Liver (tissue), 8 donors: ENCODE measurements at regions not wholly inside any gene's neighbourhood (a gene's known extent, or its start where the extent isn't known, plus 50 kb on each side); places are given as distances from the start of the nearest gene placed in this dataset.

ENCODE experiments used
- DNase-seq: peaks from one replicate; pipeline ENCODE4 v3.0.0-alpha.2; 2017; ENCODE audit warnings: low spot score
- H3K27ac ChIP-seq, 2 donors: one replicate each; pipeline ENCODE4 v1.7.0; 2013; ENCODE audit warnings: inconsistent platforms in 2 of 2, low read length in 2 of 2, control low read depth in 1 of 2, low read depth in 1 of 2, mild to moderate bottlenecking in 1 of 2
- H3K27me3 ChIP-seq, 4 donors: one replicate each; pipeline versions ENCODE4 v1.6.1 to v1.7.0; 2013; ENCODE audit warnings: low read length in 3 of 4, inconsistent platforms in 1 of 4, mild to moderate bottlenecking in 1 of 4, moderate library complexity in 1 of 4; ENCODE audit not compliant: control insufficient read depth in 4 of 4, insufficient read depth in 4 of 4
- H3K36me3 ChIP-seq, 4 donors: one replicate each; pipeline versions ENCODE4 v1.6.1 to v1.7.0; 2013; ENCODE audit warnings: low read length in 3 of 4, mild to moderate bottlenecking in 3 of 4, low read depth in 1 of 4, moderate library complexity in 1 of 4; ENCODE audit not compliant: control insufficient read depth in 4 of 4, insufficient read depth in 3 of 4
- H3K4me1 ChIP-seq, 4 donors: one replicate each; pipeline versions ENCODE4 v1.6.1 to v1.7.0; 2013; ENCODE audit warnings: low read length in 3 of 4, mild to moderate bottlenecking in 3 of 4, moderate library complexity in 1 of 4; ENCODE audit not compliant: control insufficient read depth in 4 of 4, insufficient read depth in 4 of 4
- H3K4me3 ChIP-seq, 3 donors: one replicate each; pipeline versions ENCODE4 v1.6.1 to v1.7.0; 2013; ENCODE audit warnings: low read length in 3 of 3, control low read depth in 1 of 3, low read depth in 1 of 3, mild to moderate bottlenecking in 1 of 3
- H3K9ac ChIP-seq, 2 donors: one replicate each; pipeline ENCODE4 v1.7.0; 2013; ENCODE audit warnings: low read length in 2 of 2, mild to moderate bottlenecking in 2 of 2, moderate library complexity in 2 of 2, control low read depth in 1 of 2, low read depth in 1 of 2
- H3K9me3 ChIP-seq, 4 donors: one replicate each; pipeline versions ENCODE4 v1.6.1 to v1.7.0; 2013; ENCODE audit warnings: low read length in 3 of 4; ENCODE audit not compliant: control insufficient read depth in 4 of 4
- ATF3 ChIP-seq: IDR thresholded peaks from 2 replicates; pipeline ENCODE4 v1.6.1; 2016; ENCODE audit warnings: antibody characterized with exemption
- EGR1 ChIP-seq, 2 donors: IDR thresholded peaks; 2 replicates each; pipeline ENCODE4 v1.6.1; 2016 to 2018; ENCODE audit warnings: antibody characterized with exemption in 2 of 2, low read depth in 2 of 2
- FOXA1 ChIP-seq: IDR thresholded peaks from 2 replicates; pipeline ENCODE4 v1.6.1; 2016; ENCODE audit warnings: antibody characterized with exemption
- FOXA2 ChIP-seq: IDR thresholded peaks from 2 replicates; pipeline ENCODE4 v1.6.1; 2016; ENCODE audit warnings: antibody characterized with exemption
- GABPA ChIP-seq, 2 donors: IDR thresholded peaks in 1 of 2; conservative IDR thresholded peaks in 1 of 2; 2 replicates each; pipeline ENCODE4 v1.6.1; 2016; ENCODE audit warnings: antibody characterized with exemption in 2 of 2, mild to moderate bottlenecking in 1 of 2, moderate library complexity in 1 of 2
- HNF4A ChIP-seq, 2 donors: conservative IDR thresholded peaks; 2 replicates each; pipeline ENCODE4 v1.6.1; 2016; ENCODE audit warnings: antibody characterized with exemption in 2 of 2, mild to moderate bottlenecking in 2 of 2
- HNF4G ChIP-seq: IDR thresholded peaks from 2 replicates; pipeline ENCODE4 v1.6.1; 2016; ENCODE audit warnings: antibody characterized with exemption
- JUND ChIP-seq, 2 donors: IDR thresholded peaks; 2 replicates each; pipeline ENCODE4 v1.6.1; 2016; ENCODE audit warnings: antibody characterized with exemption in 2 of 2
- MAX ChIP-seq: IDR thresholded peaks from 2 replicates; pipeline ENCODE4 v1.6.1; 2016; ENCODE audit warnings: antibody characterized with exemption
- NR2F2 ChIP-seq: IDR thresholded peaks from 2 replicates; pipeline ENCODE4 v1.6.1; 2016; ENCODE audit warnings: antibody characterized with exemption
- RAD21 ChIP-seq, 2 donors: IDR thresholded peaks; 2 replicates each; pipeline ENCODE4 v1.6.1; 2016; ENCODE audit warnings: antibody characterized with exemption in 2 of 2, mild to moderate bottlenecking in 2 of 2
- REST ChIP-seq: IDR thresholded peaks from 2 replicates; pipeline ENCODE4 v1.6.1; 2016; ENCODE audit warnings: antibody characterized with exemption, mild to moderate bottlenecking
- RXRA ChIP-seq, 2 donors: IDR thresholded peaks; 2 replicates each; pipeline ENCODE4 v1.6.1; 2017 to 2018; ENCODE audit warnings: antibody characterized with exemption in 2 of 2, mild to moderate bottlenecking in 1 of 2
- SP1 ChIP-seq: IDR thresholded peaks from 2 replicates; pipeline ENCODE4 v1.6.1; 2018; ENCODE audit warnings: antibody characterized with exemption, mild to moderate bottlenecking
- TAF1 ChIP-seq: conservative IDR thresholded peaks from 2 replicates; pipeline ENCODE4 v1.6.1; 2016; ENCODE audit warnings: antibody characterized with exemption, mild to moderate bottlenecking
- YY1 ChIP-seq: IDR thresholded peaks from 2 replicates; pipeline ENCODE4 v1.6.1; 2016; ENCODE audit warnings: antibody characterized with exemption, mild to moderate bottlenecking
- WGBS: extraction: QIAGEN DNeasy Blood & Tissue Kit; methylation state at CpG from one replicate; pipeline ENCODE4 v1.1.7; 2013; 5-methylcytosine and 5-hydroxymethylcytosine counted together
- TF ChIP-seq, protein P1 (sequence below): IDR thresholded peaks from 2 replicates; pipeline ENCODE4 v1.6.1; 2016; ENCODE audit warnings: antibody characterized with exemption
- TF ChIP-seq, protein P2 (sequence below): fragments of 150-350 bp; IDR thresholded peaks from 2 replicates; pipeline ENCODE4 v1.5.1; 2017; ENCODE audit warnings: improper control_type of control experiment, low read depth, low read length; ENCODE audit not compliant: missing input control
- donor health status: healthy.
- donor health status: healthy.
- donor health status: healthy.
- donor health status: healthy.
- donor health status: healthy.

DNA sequence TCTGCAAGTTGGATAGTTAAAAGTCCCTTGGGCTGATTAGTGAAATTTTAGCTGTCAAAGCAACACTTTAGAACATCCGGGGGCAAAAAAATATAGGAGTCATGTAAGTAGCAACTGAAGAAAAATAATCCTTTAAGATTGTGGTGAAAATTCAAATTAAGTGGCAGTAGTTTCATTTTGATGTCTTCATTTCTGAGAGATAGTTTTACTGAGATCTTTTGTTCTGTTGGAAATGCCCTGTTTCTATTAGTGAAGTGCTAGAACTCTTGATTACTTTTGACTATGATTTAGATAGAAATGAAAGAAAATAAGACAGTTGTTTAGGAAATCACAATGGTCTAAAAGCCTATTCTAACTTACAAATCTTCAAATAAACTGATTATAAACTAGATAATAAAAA lies 587.3 kb upstream of the MMS22L start (continued):
- no peak for TF ChIP-seq ATF3
- TF ChIP-seq EGR1 (IDR thresholded peaks at IDR 0.05; ENCODE audit: low read depth in 2 of 2), result no peak
- no peak for TF ChIP-seq HNF4G

GRCh38 chr6:97876711-97877110 lies 593.7 kb upstream of the MMS22L start:
- TF ChIP-seq HNF4A (conservative IDR thresholded peaks at IDR 0.05) (no peak), GABPA (IDR thresholded peaks at IDR 0.05 in 1 of 2, conservative IDR thresholded peaks at IDR 0.05 in 1 of 2) (no peak), YY1 (no peak), MAX (no peak), ATF3 (no peak), RAD21 (IDR thresholded peaks at IDR 0.05) (no peak), RXRA (IDR thresholded peaks at IDR 0.05) (no peak), TAF1 (no peak), FOXA1 (no peak), HNF4G (no peak), JUND (IDR thresholded peaks at IDR 0.05) (no peak), FOXA2 (no peak), REST (no peak), NR2F2 (no peak), SP1 (no peak), EGR1 (IDR thresholded peaks at IDR 0.05; ENCODE audit: low read depth in 2 of 2) (no peak)
- TF ChIP-seq, protein P1, sequence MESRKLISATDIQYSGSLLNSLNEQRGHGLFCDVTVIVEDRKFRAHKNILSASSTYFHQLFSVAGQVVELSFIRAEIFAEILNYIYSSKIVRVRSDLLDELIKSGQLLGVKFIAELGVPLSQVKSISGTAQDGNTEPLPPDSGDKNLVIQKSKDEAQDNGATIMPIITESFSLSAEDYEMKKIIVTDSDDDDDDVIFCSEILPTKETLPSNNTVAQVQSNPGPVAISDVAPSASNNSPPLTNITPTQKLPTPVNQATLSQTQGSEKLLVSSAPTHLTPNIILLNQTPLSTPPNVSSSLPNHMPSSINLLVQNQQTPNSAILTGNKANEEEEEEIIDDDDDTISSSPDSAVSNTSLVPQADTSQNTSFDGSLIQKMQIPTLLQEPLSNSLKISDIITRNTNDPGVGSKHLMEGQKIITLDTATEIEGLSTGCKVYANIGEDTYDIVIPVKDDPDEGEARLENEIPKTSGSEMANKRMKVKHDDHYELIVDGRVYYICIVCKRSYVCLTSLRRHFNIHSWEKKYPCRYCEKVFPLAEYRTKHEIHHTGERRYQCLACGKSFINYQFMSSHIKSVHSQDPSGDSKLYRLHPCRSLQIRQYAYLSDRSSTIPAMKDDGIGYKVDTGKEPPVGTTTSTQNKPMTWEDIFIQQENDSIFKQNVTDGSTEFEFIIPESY, result no peak
- TF ChIP-seq, protein P2, sequence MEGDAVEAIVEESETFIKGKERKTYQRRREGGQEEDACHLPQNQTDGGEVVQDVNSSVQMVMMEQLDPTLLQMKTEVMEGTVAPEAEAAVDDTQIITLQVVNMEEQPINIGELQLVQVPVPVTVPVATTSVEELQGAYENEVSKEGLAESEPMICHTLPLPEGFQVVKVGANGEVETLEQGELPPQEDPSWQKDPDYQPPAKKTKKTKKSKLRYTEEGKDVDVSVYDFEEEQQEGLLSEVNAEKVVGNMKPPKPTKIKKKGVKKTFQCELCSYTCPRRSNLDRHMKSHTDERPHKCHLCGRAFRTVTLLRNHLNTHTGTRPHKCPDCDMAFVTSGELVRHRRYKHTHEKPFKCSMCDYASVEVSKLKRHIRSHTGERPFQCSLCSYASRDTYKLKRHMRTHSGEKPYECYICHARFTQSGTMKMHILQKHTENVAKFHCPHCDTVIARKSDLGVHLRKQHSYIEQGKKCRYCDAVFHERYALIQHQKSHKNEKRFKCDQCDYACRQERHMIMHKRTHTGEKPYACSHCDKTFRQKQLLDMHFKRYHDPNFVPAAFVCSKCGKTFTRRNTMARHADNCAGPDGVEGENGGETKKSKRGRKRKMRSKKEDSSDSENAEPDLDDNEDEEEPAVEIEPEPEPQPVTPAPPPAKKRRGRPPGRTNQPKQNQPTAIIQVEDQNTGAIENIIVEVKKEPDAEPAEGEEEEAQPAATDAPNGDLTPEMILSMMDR, result no peak
- no peak for DNase-seq
- Histone ChIP-seq H3K9me3 (no peaks in the 10 kb centered on the region), H3K27me3 (peaks cover 0 to 3% (median 1%) of the 10 kb centered on the region in 4 donors), H3K27ac (no peak overlapping the region), H3K4me3 (no peak overlapping the region), H3K4me1 (no peaks in the 10 kb centered on the region), H3K36me3 (no peaks in the 10 kb centered on the region), H3K9ac (no peak overlapping the region)
- 78% methylated on average over 3 of the region's 3 CpGs for WGBS
